NCI-H2171 treated with DMSO at 0.1 percent for 48 hours (cell line): ENCODE measurements at regions not wholly inside any gene's neighbourhood (a gene's known extent, or its start where the extent isn't known, plus 50 kb on each side); places are given as distances from the start of the nearest gene placed in this dataset.

Source experiments
- DNase-seq: peaks from one replicate; lab custom pipeline; 2025; lab: John Stamatoyannopoulos, UW

DNA sequence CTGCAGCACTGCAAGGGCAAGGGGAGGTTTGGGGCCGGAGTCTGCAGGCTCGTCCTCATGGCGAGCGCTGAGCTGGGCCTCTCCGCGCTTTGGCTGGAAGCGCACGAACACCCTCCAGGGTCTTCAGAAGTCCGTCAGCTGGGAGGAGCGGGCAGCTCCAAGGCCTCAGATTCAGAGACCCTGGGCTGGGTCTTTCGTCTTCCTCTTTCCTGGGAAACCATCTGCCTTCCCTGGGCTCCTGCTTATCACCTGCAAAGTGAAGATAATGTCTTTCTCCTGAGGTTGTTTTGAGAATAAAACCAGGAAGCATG, 525.6 kb downstream of the BRD1 start:
- DNase-seq, result no peak

DNA sequence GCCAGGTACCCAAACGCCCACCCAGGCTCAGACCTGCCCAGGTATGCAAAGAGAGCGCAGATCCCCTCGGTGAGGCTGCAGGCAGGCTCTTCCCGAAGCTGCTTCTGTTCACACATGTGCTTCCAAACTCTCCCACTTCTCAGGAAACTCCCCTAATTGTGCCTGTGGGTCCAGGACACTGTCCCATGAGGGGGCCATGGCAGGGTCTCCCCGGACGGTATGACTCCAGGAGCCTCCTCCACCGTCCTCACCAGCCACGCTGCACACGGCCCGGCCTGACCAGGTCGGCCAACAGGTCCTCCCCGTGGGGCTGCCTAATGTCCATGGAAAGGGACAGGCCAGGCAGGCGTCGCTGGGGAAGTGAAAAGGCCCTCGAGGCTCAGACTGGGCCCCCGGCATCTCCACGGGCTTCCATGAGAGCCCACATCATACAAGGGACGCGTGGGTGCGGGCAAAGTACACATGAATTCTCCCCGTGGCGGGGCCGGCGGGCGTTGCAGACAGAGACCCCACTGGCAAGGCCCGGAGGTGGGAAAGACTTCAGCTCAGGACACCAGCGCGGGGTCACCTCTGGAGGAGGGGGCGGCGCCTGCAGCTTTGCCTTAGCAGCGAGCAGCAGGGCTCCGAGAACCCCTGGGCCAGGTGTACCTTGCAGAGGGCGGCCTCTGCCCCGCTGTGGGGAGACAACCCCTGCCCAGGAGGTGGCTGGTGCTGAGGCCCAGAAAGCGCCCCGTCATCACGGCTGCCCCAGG, 526.1 kb downstream of the BRD1 start:
- no peak for DNase-seq

DNA sequence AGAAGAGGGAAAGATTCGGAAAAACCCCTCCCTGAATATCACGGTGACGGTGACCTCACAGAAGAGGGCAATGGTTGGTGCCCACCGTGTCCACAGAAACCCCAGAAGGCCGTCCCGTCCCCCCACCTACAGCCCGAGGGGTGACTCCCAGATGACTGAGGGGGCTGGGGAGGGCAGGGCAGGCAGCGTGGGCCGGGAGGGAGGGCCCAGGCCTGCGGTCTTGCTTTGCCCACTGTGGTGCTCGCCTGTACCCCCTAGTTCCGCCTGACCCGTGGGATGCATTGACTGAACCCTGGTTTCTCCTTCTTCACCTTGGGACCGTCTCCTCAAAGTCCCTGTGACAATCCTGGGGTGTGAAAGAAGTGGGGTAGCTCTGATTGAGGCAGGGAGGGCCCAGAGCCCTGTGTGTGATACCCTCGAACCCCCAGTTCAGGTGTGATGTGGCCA, 526.7 kb downstream of the BRD1 start:
- no peak for DNase-seq

DNA sequence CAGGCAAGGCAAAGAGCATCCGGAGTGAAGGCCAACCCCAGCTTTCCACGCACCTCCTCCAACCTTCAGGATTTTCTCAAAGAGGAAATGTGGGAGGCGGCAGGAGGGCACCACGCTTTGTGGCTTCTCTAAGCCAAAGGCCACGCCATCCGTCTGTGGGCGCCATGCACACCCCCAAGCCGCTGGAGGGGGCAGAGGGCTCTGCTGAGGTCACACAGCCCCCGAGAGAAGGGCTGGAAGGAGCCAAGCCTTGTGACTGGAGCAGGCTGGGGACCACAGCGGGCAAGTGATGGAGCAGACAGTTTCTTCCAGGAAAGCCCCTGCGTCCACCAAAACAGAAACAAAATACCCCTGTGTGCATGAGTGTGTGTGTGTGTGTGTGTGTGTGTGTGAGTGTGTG, 527.4 kb downstream of the BRD1 start:
- DNase-seq, result no peak

DNA sequence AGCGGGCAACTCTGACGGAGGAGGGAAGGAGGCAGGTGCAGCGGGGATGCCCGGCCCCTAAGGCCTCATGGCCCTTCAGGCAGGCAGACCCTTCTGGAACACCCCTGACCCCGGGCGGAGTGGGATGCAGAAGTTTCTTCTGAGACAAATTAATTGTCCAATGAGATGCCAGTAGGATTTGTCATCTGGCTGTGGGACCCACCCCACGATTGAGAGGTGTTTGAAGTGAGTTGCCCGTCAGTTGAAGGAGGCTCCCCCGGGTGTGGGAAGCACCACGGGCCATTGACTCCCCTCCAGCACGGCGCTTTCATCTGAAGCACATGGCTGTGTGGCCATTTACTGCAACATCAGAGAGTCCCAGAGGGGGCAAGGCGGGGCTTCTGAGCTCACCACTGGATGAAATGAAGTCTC, 527.8 kb downstream of the BRD1 start:
- DNase-seq, result no peak

DNA sequence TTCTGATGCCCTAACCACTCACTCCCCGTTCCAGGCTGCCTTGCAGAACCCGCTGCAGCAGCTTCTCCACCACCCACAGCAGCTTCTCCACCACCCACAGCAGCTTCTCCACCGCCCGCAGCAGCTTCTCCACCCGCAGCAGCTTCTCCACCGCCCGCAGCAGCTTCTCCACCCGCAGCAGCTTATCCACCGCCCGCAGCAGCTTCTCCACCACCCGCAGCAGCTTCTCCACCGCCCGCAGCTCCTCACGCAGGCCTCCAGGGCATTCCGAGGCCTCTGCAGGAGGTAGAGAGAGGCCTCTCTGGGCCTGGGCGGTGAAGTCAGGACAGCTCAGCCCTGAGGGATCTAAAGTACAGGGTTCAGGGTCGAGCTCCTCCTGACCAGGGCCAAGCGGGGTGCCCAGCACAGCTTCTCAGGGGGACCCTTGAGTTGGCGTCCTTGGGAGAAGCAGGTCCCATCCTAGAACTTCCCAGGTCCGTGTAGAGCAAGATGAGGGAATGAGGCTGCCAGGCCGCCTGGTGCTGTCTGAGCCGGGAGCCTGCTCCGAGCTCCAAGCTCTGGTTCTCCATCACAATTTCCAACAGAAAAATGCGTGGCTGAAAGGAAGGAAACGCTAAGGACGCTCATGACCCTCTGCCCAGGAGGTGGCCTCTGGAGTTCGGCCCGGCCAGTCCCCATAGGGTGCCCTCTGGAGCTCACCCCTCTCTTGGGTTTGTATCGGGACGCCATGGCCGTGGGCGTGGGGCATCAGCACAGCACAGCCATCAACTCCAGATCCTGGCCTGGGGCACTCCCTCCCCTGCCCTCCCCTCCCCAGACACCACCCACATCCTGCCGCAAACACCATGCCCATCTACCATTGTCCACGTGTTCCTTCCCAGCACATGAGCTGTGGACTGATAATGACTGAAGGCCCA, 528.6 kb downstream of the BRD1 start:
- DNase-seq, result no peak

DNA sequence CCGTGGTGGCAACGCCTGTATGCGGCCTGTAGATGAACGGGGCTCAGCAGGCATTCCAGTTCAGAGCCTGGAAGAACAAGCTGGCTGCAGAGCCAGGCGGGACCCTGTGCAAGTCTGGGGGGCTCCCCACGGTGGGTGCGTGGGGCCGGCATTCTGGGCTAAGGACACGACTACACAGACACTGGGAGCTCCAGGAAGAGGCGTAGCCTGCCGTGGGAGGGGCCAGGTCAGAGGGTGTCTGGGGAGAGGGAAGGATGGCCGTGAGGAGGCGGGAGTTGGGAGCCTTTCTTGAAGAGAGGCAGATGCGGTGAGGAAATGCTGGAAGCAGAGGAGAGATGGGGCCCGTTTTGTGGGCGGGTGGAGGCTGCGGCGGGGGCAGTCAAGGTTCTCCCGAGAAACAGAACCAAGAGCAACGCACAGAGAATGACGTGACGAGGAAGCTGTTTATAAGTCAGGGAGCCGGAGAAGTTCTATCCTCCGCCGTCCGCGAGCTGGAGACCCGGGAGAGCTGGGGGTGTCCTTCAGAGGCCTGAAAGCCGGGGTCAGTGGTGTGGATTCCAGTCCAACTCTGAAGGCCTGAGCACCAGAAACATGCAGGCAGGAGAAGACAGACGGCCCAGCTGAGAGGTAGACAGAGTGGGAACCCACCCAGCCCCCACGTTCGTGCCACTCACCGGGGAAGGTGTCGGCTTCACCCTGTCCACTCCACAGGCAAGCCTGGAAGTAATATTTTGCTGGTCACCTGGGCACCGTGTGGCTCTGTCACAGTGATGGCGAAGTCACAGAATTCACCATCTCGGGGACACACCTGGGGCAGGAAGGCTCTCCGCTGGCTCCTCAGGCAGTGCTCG, 529.6 kb downstream of the BRD1 start:
- DNase-seq, result no peak

DNA sequence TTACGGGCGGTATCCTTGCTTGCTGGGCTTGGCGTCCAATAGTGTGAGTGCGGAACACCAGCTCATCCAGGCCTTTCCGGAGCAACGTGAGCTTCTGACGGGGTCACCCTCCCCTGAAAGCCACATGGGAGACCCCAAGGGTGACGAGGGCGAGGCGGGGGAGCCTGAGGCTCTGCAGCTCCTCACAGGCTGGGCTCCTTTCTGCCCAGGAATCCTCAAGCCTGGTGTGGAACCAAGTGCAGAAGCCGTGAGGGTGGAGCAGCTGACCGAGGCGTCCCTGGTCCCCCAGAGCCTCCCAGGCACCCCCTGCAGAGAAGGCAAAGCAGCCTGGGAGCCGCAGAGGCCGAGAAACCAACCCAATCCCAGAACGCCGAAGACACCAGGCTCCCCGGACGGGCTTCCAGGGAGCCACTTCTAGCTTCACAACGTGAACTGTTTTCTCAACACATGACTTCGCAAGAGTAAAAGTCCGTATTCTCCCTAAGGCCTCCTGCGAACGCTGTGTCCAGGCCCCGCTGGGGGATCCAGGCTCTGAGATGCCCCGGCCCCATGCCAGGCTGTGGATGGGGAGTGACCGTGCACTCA, 530.3 kb downstream of the BRD1 start:
- DNase-seq, result no peak

DNA sequence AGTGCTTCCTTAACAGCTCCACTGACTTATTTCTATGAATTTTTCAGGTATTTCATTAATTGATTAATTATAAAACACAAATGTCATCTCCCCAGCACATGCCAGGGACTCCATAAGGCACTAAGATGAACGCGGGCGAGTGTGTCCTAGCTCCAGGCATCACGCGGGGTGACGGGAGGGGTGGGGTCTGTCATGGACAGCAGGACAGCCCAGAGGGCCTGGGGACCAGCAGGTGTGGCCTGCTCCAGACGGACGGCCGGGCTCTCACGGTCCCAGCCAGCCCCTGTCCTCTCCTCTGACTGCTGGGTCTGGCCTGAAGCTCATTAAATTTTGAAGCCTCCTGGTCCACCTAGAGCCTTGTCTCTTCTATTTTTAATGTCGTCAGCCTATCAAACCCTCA, 531.1 kb downstream of the BRD1 start:
- no peak for DNase-seq

DNA sequence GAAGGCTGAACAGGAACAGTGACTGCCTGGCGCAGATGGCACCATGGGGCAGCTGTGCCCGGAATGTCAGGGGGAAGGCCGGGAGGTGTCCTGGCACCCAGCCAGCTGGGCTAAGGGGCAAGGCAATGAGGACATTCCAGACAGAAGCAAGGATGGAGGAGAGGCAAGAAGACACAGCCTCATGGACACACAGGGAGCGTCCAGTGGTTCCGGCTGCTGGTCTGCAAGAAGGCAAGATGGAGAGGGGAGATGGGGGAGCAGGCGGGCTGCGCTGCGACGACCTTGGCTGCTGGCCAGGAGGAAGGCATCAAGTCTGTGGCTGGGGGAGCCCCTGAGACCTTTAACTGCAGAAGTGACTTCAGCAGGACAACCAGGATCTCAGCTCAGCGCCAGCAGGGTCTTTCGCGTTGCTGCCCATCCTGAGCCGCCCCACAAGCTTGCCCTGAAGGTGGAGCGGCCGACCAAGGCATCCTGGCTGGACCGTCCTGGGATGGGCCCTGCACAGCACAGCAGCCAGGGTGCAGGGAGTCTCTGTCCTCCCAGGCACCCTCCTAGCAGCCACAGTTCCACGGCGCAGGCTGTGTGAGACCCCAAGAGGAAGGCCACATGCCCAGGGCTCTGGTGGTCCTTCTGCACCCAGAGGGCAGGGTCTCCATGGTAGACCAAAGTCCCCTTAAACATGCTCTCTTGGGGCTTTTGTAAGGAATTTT, 531.7 kb downstream of the BRD1 start:
- DNase-seq, result no peak

DNA sequence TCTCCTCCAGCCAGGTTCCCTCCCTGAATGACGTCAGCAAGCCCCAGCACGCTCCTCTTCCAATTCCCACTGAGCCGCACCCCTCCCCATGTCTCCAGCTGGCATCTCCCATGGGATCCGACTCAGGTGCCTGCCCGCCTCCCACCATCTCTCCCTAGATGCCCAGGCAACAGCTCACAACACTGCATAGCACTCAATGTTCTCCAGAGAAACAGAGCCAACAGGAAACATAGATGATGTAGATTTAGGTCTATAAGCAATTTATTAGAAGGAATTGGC, 532.3 kb downstream of the BRD1 start:
- peak; percentile 94 for DNase-seq

DNA sequence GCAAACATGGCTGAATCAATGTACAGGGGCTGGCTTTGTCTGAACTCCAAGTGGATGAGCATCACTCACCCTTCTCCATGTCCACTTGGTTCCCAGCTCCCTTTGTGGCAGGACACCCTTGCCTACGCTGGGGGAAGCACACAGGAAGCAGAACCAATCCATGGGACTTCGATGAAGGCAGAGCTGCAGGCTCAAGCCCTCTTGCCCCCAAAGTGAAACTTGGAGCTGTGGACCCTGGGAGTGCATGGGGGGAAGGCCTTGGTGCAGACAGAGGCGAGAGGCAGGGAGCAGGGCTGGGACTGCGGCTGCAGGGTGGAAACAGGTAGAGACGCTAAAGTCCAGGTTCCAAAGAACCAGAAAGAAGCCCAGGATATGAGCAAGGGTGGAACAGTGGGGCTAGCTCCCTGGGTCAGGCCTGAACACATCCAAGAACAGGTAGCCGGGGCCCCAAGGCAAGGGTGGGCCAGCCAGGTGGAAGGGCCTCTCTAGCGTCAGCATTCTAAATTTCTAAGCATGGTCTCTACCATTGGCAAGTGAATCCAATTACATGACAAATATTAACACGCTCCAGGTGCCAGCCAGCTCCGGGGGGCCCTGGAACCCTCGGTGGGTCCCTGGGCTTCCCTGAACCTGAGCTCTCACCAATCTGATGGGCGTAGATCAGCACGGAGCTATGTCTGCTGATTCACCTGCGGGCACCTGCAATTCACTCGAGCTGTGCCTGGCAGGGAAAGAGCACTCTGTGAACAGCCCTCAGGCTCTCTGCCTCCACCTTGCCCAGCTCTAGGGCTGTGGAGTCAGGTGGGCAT, 532.8 kb downstream of the BRD1 start:
- DNase-seq, result no peak

DNA sequence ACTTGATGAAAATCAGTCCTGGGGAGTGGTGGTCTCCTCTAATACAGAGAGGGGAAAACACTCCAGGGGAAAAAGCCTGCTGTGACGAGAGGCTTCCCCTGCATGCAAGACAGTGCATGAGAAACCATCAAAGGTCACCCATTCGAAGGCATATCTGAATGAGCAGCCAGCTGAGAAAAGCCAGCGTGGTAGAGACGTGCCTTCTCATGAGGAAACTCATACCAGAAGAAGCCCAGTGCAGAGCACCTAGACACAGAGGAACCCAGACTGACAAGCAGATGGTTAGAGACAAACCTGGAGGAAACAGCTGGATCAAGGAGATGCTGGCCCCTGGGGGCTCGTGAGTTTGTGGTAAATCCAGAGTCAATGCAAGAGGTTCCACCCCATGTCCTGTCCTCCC, 534.8 kb downstream of the BRD1 start:
- no peak for DNase-seq

DNA sequence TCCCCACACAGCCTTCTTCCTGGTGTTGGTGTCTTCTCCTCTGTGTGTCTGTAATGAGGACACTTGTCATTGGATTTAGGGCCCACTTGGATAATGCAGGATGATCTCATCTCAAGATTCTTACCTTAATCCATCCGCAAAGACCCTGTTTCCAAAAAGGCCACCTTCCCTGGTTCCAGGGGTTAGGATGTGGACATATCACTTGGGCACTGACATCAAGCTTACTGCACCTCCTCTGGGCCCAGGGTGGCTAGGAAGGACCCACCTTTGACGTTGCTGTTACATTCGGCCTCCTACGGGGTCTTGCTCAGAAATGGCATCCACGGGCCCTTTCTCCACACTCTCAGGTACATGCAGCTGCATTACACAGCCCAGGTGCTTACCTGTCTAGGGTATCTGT, 535.9 kb downstream of the BRD1 start:
- no peak for DNase-seq

DNA sequence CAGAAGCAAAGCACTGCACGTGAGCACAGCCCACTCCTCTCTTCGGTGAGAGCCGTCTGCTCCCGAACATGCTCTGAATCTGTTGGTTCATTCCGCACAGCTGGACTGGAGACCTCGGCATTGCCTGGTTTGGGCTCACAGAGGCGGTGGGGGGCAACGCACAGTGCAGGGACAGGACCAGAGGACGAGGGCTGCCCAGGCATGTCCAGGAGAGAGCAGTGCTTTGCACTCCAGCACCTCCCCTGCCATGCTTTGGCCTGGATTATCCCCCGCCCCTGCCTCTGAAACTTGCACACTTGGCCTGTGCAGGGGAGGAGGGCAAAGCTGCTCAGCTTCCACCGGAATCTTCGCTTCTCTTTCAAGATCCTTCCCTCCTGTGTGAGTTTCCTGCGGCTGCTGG, 536.5 kb downstream of the BRD1 start:
- no peak for DNase-seq

DNA sequence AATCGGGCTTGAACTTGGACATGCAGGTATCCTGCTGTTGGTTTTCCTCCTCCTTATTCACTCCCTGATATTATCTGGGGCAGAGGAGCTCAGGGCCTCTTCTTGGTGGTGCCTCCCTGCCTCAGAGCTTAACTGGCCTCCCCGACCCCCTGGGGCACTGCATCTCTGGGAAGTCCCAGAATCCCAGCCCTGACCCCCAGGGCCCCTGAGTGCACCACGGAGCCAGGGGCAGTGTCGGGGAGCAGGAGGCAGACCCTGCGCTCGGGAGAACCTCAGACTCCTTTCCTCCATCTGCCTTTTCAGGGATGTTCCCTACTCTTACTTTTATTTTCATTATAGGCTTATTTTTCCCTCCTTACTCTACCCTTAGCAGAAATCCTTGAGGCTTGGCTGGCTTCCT, 537.0 kb downstream of the BRD1 start:
- no peak for DNase-seq

DNA sequence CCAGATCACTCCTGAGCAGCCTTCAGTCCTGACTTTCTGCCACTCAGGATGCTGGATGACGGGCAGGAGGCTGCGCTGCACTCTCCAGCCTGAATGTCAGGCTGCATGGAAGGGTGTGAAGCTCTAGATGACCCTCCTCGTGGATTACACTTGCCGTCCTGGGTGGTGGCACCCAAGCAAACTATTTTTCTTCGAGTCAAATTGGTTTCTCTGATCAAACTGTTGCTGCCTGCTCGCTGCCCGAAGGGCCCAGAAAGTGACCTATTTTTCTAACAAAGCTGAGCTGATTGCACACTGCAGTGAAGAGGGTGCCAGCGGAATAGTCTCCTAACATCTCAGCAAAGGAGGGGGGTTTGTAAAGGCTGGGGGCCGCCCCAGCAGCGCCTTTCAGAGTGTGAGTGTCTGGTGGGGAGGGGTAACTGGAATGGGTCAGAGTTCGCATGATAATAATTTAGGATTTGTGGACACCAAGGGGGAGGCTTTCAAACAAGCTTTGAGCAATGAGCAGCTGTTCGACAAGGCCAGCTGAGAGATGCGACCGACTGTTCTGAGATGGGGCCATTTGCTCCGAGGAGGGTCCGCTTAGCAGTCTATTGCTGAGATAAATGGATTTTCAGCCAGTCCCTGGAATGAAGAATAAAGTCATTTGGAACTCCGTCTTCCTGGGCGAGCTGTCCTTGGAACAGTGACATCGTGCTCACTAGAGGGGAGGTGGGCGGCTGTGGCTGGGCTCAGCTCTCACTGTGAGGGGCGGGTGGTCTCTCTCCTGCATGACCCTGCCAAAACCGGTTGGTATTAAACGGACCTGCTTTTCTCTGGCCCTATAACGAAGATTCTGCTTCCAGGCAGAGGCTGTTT, 537.6 kb downstream of the BRD1 start:
- DNase-seq, result no peak

DNA sequence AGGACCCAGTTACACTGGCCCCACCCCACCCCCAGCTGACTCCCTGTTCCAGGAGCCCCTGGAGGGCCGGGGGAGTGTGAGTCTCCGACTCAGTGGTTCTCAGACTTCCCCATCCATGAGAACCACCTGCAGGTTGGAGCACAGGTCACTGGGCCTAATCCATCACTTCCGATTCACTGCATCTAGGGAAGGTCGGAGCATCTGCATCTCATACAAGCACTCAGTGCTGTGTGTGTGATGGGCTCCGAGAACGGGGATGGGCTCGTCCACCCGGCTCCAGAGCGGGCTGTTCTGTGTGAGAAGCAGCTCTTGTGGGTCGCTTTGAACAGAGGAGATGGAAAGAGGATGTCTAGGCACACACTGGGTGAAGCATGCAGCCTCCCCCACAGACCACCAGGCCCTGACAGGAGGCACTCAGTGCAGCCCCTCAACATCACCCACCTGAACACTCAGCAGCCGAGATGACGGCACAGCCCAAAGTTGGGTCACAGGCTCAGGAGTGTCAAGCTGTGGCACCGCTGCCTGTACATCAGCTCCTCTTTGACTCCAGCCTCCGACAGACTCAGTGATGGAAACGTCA, 541.4 kb downstream of the BRD1 start:
- DNase-seq, result no peak

DNA sequence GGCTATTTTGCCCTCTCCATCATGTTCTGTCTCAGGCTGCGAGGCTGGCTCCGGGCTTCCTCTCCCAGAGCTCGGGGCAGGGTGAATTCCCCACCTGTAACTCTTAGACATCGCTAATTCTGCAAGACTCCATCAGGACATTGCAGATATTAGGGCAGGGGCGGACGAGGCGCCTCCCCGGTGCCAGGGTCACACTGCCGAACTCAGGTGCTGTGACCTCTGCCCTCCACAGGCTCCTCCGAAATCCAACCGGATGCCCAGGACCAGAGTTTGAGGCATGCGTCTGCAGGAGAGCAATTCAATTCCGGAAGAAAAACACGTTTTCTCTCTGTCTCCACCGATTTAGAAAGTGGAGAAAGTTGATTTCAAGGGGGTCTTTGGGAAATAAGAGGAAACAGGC, 542.7 kb downstream of the BRD1 start:
- no peak for DNase-seq
